HEK293 (cell line): ENCODE measurements at regions not wholly inside any gene's neighbourhood (a gene's known extent, or its start where the extent isn't known, plus 50 kb on each side); places are given as distances from the start of the nearest gene placed in this dataset.

Experiments used
- ZNF114 ChIP-seq: fragments of 450-650 bp; formaldehyde crosslinking; IDR thresholded peaks from 2 replicates; pipeline ENCODE4 v1.5.0; 2017; ENCODE audit warnings: missing biosample characterization, missing genetic modification characterization
- ZNF274 ChIP-seq, 2 experiments: fragments of 200-500 bp in 1 of 2; fragments of 450-650 bp in 1 of 2; sonication (Bioruptor generic) in 1 of 2; formaldehyde crosslinking in 1 of 2; IDR thresholded peaks; 2 replicates each; pipeline versions ENCODE4 v1.5.1 to v1.6.1; 2014 to 2016; ENCODE audit warnings: borderline replicate concordance in 1 of 2, inconsistent platforms in 1 of 2, low read length in 1 of 2, missing biosample characterization in 1 of 2, missing genetic modification characterization in 1 of 2
- ZNF514 ChIP-seq: fragments of 450-650 bp; formaldehyde crosslinking; IDR thresholded peaks from 2 replicates; pipeline ENCODE4 v1.5.1; 2016; ENCODE audit warnings: missing biosample characterization, missing genetic modification characterization
- ZNF747 ChIP-seq: fragments of 450-650 bp; formaldehyde crosslinking; IDR thresholded peaks from 2 replicates; pipeline ENCODE4 v1.5.1; 2016; ENCODE audit warnings: missing biosample characterization, missing genetic modification characterization
- ZXDB ChIP-seq: fragments of 450-650 bp; formaldehyde crosslinking; IDR thresholded peaks from 2 replicates; pipeline ENCODE4 v1.5.1; 2016; ENCODE audit warnings: missing biosample characterization, missing genetic modification characterization
- TF ChIP-seq, protein P1 (sequence below): fragments of 450-650 bp; formaldehyde crosslinking; IDR thresholded peaks from 2 replicates; pipeline ENCODE4 v1.5.1; 2016; ENCODE audit warnings: missing biosample characterization, missing genetic modification characterization
- TF ChIP-seq, protein P2 (sequence below): sonication (generic); formaldehyde crosslinking; IDR thresholded peaks from 2 replicates; pipeline ENCODE4 v1.8.1; 2022; ENCODE audit warnings: mild to moderate bottlenecking, moderate library complexity, missing genetic modification reagents
- TF ChIP-seq, protein P3 (sequence below): fragments of 450-650 bp; formaldehyde crosslinking; IDR thresholded peaks from 2 replicates; pipeline ENCODE4 v1.5.1; 2016; ENCODE audit warnings: missing biosample characterization, missing genetic modification characterization

DNA sequence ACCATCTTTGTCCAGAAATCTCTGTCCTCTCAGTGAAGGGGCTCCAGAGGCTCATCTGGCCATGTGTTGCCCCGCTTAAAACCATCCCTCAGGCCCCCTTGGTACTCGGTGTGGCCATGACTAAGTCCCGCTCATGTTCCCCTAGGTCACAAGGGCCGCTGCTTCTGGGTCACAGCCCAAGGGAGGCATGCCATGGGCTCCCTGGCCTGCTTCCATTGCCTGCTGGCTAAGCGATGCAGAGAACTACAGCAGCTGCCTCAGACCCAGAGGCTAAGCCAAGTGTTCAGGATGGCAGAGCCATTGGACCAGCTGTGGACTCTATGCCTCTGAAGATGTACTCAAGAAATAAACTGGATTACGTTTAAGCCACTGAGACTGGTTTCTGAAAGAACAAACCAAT, 95.5 kb downstream of the ZFP64 start:
- TF ChIP-seq, protein P1, sequence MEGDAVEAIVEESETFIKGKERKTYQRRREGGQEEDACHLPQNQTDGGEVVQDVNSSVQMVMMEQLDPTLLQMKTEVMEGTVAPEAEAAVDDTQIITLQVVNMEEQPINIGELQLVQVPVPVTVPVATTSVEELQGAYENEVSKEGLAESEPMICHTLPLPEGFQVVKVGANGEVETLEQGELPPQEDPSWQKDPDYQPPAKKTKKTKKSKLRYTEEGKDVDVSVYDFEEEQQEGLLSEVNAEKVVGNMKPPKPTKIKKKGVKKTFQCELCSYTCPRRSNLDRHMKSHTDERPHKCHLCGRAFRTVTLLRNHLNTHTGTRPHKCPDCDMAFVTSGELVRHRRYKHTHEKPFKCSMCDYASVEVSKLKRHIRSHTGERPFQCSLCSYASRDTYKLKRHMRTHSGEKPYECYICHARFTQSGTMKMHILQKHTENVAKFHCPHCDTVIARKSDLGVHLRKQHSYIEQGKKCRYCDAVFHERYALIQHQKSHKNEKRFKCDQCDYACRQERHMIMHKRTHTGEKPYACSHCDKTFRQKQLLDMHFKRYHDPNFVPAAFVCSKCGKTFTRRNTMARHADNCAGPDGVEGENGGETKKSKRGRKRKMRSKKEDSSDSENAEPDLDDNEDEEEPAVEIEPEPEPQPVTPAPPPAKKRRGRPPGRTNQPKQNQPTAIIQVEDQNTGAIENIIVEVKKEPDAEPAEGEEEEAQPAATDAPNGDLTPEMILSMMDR (tag by site-specific recombination): no peak
- TF ChIP-seq ZNF274 (IDR thresholded peaks at IDR 0.05; ENCODE audit: low read length) (no peak), ZNF274 (tag by site-specific recombination; IDR thresholded peaks at IDR 0.05; ENCODE audit: borderline replicate concordance) (no peak), ZXDB (tag by site-specific recombination) (no peak), ZNF514 (tag by site-specific recombination) (no peak), ZNF114 (tag by site-specific recombination) (no peak), ZNF747 (tag by site-specific recombination) (no peak)
- TF ChIP-seq, protein P2, sequence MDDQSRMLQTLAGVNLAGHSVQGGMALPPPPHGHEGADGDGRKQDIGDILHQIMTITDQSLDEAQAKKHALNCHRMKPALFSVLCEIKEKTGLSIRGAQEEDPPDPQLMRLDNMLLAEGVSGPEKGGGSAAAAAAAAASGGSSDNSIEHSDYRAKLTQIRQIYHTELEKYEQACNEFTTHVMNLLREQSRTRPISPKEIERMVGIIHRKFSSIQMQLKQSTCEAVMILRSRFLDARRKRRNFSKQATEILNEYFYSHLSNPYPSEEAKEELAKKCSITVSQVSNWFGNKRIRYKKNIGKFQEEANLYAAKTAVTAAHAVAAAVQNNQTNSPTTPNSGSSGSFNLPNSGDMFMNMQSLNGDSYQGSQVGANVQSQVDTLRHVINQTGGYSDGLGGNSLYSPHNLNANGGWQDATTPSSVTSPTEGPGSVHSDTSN (CRISPR knock-in tag): no peak
- TF ChIP-seq, protein P3, sequence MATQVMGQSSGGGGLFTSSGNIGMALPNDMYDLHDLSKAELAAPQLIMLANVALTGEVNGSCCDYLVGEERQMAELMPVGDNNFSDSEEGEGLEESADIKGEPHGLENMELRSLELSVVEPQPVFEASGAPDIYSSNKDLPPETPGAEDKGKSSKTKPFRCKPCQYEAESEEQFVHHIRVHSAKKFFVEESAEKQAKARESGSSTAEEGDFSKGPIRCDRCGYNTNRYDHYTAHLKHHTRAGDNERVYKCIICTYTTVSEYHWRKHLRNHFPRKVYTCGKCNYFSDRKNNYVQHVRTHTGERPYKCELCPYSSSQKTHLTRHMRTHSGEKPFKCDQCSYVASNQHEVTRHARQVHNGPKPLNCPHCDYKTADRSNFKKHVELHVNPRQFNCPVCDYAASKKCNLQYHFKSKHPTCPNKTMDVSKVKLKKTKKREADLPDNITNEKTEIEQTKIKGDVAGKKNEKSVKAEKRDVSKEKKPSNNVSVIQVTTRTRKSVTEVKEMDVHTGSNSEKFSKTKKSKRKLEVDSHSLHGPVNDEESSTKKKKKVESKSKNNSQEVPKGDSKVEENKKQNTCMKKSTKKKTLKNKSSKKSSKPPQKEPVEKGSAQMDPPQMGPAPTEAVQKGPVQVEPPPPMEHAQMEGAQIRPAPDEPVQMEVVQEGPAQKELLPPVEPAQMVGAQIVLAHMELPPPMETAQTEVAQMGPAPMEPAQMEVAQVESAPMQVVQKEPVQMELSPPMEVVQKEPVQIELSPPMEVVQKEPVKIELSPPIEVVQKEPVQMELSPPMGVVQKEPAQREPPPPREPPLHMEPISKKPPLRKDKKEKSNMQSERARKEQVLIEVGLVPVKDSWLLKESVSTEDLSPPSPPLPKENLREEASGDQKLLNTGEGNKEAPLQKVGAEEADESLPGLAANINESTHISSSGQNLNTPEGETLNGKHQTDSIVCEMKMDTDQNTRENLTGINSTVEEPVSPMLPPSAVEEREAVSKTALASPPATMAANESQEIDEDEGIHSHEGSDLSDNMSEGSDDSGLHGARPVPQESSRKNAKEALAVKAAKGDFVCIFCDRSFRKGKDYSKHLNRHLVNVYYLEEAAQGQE (tag by site-specific recombination): no peak
